ENCODE measurements at regions not wholly inside any gene's neighbourhood (a gene's known extent, or its start where the extent isn't known, plus 50 kb on each side); places are given as distances from the start of the nearest gene placed in this dataset.

DNA sequence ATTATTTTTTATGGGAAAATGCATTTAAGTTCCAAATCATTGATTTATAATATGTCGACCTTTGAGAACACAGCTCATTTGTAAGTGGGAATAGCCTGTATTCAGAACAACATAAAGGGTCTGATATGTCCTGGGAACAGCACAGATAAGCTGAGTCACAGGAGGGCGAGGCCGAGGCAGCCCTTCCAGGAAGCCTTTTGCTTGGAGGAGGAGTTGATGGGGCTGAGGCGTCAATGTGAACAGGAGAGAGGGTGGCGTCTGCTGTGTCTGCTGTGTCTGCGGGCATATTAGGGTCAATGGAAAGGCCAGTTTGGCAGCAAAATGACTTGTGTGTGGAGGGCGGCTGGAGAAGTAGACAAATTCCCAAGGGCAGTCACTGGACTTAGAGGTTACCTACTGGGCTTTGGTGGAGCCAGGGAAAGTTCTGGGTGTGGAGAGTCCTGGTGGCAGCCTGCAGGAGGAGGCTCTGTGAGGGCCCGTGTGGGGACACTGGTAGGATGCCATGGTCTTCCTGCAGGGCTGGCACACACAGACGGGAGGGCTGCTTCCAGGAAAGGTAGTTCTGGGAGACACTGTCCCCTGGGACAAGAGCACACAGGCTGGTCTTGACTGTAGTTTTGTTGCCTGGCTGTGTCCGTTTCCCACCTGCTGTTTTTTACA lies 128.1 kb downstream of the GLI2 start:
- no peaks in the 10 kb centered on the region for H3K36me3 ChIP-seq (ENCODE audit: control insufficient read depth, insufficient read depth, low read length)
- no peak for DNase-seq (ENCODE audit: low read depth)
- TF ChIP-seq, protein P1, sequence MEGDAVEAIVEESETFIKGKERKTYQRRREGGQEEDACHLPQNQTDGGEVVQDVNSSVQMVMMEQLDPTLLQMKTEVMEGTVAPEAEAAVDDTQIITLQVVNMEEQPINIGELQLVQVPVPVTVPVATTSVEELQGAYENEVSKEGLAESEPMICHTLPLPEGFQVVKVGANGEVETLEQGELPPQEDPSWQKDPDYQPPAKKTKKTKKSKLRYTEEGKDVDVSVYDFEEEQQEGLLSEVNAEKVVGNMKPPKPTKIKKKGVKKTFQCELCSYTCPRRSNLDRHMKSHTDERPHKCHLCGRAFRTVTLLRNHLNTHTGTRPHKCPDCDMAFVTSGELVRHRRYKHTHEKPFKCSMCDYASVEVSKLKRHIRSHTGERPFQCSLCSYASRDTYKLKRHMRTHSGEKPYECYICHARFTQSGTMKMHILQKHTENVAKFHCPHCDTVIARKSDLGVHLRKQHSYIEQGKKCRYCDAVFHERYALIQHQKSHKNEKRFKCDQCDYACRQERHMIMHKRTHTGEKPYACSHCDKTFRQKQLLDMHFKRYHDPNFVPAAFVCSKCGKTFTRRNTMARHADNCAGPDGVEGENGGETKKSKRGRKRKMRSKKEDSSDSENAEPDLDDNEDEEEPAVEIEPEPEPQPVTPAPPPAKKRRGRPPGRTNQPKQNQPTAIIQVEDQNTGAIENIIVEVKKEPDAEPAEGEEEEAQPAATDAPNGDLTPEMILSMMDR (IDR thresholded peaks at IDR 0.05; ENCODE audit: insufficient read depth, low read length, poor library complexity, severe bottlenecking), result no peak
- no peak overlapping the region for H3K4me3 ChIP-seq (ENCODE audit: low read depth, low read length)
- no peaks in the 10 kb centered on the region for H3K27me3 ChIP-seq (ENCODE audit: control insufficient read depth, insufficient read depth, low read length)

DNA sequence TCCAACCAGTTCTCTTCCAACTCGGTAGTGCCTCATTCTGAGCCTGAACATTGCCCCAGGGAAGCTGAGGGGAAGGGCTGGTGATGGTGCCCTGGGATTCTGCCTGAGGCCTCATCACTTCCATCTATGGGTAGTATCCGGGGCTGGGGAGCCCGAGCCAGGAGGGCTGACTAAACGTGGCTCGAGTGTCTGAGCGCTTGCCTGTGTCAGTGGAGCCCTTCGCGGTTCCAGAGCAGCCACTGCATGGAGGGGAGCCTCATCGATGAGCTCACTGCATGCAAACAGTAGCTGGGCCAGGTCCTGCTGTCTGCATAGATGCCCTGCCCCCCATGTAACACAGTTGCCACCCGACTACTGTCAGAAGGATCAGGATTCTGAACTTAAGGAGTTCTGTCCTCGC lies 129.3 kb downstream of the GLI2 start:
- DNase-seq (ENCODE audit: low read depth), result no peak
- TF ChIP-seq, protein P1 (IDR thresholded peaks at IDR 0.05; ENCODE audit: insufficient read depth, low read length, poor library complexity, severe bottlenecking), result no peak
- no peaks in the 10 kb centered on the region for H3K27me3 ChIP-seq (ENCODE audit: control insufficient read depth, insufficient read depth, low read length)
- no peak overlapping the region for H3K4me3 ChIP-seq (ENCODE audit: low read depth, low read length)
- no peaks in the 10 kb centered on the region for H3K36me3 ChIP-seq (ENCODE audit: control insufficient read depth, insufficient read depth, low read length)

DNA sequence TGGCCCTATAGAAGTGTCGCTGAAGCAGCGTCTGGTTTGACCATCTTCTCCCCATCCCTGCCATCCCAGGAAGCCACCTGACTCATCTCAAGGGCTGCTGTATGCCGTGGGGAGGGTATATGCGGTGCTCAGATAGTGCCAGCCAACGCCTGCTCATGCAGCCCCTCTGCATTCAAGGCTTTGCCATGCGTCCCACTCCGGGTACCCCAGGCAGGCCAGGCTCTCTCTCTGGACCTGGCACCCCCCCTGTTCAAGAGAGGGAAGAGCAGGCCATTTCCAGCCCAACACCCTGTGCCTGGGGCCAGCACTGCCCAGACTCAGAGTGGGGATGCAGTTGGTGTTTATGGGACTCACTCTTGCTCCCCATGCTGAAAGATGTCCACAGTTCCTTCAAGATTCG lies 130.0 kb downstream of the GLI2 start:
- Histone ChIP-seq H3K27me3 (ENCODE audit: control insufficient read depth, insufficient read depth, low read length) (no peaks in the 10 kb centered on the region), H3K36me3 (ENCODE audit: control insufficient read depth, insufficient read depth, low read length) (no peaks in the 10 kb centered on the region), H3K4me3 (ENCODE audit: low read depth, low read length) (no peak overlapping the region)
- TF ChIP-seq, protein P1 (IDR thresholded peaks at IDR 0.05; ENCODE audit: insufficient read depth, low read length, poor library complexity, severe bottlenecking), result no peak
- no peak for DNase-seq (ENCODE audit: low read depth)

GRCh38 chr2:120866071-120866470 lies 130.4 kb downstream of the GLI2 start:
- TF ChIP-seq, protein P1 (IDR thresholded peaks at IDR 0.05; ENCODE audit: insufficient read depth, low read length, poor library complexity, severe bottlenecking), result no peak
- H3K27me3 ChIP-seq (ENCODE audit: control insufficient read depth, insufficient read depth, low read length), result no peaks in the 10 kb centered on the region
- H3K4me3 ChIP-seq (ENCODE audit: low read depth, low read length), result no peak overlapping the region
- no peak for DNase-seq (ENCODE audit: low read depth)
- H3K36me3 ChIP-seq (ENCODE audit: control insufficient read depth, insufficient read depth, low read length), result no peaks in the 10 kb centered on the region

DNA sequence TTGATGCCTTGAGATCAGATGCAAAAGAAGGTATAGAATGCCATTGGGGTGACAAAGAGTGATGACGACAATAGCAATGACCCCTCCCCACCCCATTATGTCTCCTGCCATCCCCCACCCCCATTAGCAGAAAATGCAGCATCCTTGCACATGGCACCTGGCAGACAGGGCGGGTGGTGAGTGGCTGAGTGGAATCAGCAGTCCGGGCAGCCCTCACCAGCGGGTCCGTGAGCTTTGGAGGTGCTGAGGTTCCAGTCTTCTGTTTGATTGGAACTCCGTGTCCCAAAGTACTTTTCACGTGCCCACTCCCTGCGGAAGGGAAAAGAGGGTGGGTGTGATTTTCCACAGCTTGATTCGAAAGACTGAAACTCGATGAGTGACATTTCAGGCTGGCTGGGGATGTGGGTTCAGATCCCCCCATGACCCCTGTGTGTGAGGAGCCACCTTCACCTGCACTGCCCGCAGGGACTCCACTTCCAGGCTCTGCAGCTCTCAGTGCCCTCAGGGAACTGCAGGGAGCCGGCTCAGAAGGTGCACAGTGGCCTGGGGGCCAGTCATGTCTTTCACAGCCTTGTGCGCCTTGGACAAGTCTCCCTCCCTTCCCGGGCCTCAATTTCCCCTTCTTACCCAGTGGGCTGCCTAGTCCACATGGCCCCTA lies 130.9 kb downstream of the GLI2 start:
- H3K27me3 ChIP-seq (ENCODE audit: control insufficient read depth, insufficient read depth, low read length), result no peaks in the 10 kb centered on the region
- no peaks in the 10 kb centered on the region for H3K36me3 ChIP-seq (ENCODE audit: control insufficient read depth, insufficient read depth, low read length)
- TF ChIP-seq, protein P1 (IDR thresholded peaks at IDR 0.05; ENCODE audit: insufficient read depth, low read length, poor library complexity, severe bottlenecking), result no peak
- DNase-seq (ENCODE audit: low read depth), result no peak
- peak overlapping the region; percentile 4 for H3K4me3 ChIP-seq (ENCODE audit: low read depth, low read length)

Data from kidney epithelial cell (primary cell).